Kidney glomerular epithelial cell (primary cell): ENCODE measurements at regions not wholly inside any gene's neighbourhood (a gene's known extent, or its start where the extent isn't known, plus 50 kb on each side); places are given as distances from the start of the nearest gene placed in this dataset.
"Not testable (repeated sequence)": the region's sequence is repeated elsewhere in the genome, so short reads cannot be mapped to it uniquely, and the experiment has no call there.

ENCODE experiments used
- DNase-seq: peaks from one replicate; lab custom pipeline; 2025; lab: John Stamatoyannopoulos, UW

GRCh38 chr11:34794696-34795095, 121.5 kb downstream of the APIP start:
- DNase-seq = no peak

- no peak for DNase-seq
These were observed 122.5 kb downstream of the APIP start for GRCh38 chr11:34793666-34794065.

- DNase-seq = no peak
These were observed 123.3 kb downstream of the APIP start for GRCh38 chr11:34792814-34793258.

GRCh38 chr11:34791780-34792542, 124.2 kb downstream of the APIP start:
- no peak for DNase-seq

DNA sequence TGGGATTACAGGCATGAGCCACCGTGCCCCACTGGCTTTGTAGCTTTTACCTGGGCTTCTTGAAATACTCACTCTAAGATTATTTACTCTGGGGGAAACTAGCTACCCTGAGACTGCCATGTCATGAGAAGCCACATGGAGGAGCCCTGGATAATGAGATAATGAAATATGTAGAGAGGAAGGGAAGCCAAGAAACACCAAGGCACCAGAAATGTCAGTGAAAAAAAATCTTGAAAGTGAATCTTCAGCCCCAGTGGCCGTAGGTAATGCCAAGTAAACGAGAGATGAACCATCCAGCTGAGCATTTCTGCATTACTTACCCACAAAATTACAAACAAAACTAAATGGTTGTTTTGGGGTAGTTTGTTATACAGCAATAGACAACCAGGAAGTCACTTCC, 125.6 kb downstream of the APIP start:
- no peak for DNase-seq

DNA sequence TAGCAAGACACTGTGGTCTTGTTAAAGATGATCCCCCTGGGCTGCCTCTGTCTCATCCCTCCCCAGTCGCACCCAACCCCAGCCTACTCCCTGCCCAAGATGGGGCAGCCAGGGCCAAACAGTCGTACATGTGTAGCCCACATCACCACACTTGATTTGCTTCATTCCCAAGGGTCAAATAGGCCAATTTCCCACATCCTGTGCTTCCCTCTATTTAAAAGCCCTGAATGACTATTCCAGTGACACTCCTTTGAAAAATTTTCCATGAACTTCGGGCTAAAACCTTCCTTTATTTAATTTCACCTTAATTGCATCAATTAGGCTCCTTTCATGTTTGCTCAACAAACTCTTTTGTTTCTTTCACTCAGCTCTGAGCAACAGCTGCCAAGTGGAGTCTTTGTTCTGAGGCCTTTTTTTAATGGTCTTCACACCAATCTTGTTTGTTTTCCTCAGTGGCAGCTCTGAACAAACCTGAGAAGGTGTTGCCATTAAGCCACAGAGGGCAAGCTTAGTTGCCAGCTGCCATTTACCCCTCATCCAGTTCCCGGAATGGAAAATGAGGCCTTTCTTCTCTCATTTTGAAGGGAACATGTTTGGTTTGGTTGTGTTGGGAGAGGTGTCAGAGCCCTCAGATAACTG, 126.9 kb downstream of the APIP start:
- no peak for DNase-seq

- no peak for DNase-seq
These were observed 127.5 kb downstream of the APIP start for GRCh38 chr11:34788642-34789041.

DNA sequence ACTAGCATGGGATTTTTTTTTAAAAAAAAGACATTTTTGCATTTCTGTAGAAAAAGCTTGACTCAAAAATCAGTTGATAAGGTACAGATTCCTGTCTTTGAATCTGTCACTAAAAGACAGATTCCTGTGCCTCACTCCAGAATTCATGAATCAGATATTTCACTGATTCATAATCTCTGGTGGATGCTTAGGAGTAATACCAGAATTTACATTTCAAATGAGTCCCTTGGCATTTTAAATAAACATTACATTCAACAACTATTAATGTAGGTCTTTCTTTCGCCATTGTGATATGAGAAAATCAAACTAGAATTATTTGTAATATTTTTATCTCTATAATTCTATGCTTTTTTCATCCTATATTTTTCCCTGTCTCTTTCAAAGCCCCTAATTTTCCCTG, 128.3 kb downstream of the APIP start:
- DNase-seq = no peak

DNA sequence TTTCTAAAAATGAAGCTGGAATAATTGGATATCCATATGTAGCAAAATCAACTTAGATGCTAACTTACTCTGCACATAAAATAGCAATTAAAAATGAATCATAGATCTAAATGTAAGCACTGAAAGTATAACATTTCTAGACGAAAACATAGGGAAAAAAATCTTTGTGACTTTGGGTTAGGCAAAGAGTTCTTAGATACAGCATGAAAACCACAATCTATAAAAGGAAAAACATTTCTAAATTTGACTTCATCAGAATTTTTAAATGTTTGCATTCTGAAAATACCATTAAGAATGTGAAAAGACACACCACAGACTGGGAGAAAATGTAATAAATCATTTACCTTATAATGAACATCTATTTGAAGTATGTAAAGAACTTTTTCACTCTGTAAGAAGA, 128.8 kb downstream of the APIP start:
- DNase-seq = no peak

GRCh38 chr11:34784318-34784841, 131.8 kb downstream of the APIP start:
- no peak for DNase-seq

DNA sequence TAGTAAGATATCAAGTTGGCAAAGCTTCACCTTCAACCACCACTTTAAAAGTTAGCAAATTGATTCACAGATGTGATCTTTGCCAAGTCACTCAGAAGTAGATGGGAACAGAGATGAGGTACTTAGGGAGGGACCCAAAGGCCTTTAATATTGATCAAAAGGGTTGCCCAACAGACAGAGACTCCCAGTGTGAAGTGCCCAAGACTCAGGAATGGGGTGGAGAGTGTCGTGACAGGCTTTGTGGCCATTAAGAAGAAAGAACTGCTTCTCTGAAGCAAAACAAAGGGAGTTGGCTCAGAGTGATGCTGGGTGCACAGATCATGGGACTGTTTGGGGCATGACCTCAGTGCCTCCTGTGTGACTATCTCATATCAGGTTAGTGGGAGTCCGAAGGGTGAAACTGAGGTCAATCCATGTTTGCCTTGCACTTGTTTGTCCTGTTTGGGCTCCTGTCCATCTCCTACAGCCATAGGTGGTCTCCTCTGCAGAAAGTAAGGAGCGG, 132.3 kb downstream of the APIP start:
- DNase-seq = no peak

GRCh38 chr11:34781826-34782225, 134.4 kb downstream of the APIP start:
- DNase-seq = not testable (repeated sequence)

GRCh38 chr11:34775417-34775888, 140.7 kb downstream of the APIP start:
- no peak for DNase-seq

DNA sequence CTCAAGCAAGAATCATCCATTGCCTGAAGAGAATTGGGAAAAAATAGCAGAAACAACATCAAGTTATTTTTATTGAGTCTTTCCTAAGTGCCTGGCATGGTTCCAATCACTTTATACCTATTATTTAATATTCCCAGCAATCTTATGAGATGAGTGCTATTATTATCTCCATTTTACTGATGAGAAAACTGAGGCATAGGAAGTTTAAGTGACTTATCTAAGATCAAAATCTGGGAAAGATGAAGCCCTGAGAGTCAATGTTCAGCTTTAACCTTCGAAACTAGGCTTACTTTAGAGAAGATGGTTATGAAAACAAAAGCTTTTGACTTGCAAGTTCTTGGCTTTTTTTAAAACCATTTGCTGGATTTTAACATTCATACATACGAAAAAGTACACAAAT, 141.6 kb downstream of the APIP start:
- DNase-seq = no peak

- no peak for DNase-seq
These were observed 142.4 kb downstream of the APIP start for GRCh38 chr11:34773826-34774225.

DNA sequence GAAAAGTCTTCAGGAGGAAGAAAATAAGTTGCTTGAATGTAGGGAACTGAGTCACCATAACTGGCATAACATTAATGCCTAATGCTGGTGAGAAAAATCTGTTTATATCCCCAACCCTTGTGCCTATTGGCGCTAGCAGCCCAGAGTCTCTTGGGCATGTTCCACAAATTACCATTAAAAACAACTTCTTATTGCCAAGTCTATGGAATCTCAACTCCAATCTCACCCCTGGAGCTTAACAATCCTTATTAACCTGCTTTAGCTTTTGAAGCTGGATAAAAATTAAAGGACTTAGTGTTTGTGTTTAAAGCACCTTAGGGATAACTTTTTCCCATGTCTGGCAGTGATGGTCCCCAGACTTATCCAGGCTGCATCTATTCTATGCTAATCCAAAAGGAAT, 143.0 kb downstream of the APIP start:
- no peak for DNase-seq

DNA sequence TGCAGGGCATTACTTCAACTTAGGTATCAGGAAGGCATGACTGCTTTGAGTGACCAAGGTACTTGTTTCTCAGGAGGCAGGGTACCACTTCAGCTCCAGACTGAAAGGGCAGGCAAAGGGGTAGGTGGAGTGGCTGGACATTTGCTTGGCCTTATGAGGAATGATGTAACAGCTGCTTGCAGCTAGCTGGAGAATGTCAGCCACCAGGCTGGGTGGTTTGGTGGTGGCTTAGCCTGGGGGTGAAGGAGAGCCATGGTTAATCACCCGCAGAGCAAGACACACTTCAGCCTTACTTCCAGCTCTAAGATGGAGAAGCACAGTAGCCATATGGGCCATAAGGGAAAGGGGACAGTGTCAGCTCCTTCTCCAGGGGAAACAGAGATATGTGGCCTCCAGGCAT, 146.1 kb downstream of the APIP start:
- no peak for DNase-seq

GRCh38 chr11:34769224-34769623, 147.0 kb downstream of the APIP start:
- DNase-seq = no peak

GRCh38 chr11:34762625-34763024, 141.7 kb downstream of the EHF start:
- DNase-seq = not testable (repeated sequence)

- DNase-seq = no peak
These were observed 137.4 kb downstream of the EHF start for GRCh38 chr11:34758262-34758661.

DNA sequence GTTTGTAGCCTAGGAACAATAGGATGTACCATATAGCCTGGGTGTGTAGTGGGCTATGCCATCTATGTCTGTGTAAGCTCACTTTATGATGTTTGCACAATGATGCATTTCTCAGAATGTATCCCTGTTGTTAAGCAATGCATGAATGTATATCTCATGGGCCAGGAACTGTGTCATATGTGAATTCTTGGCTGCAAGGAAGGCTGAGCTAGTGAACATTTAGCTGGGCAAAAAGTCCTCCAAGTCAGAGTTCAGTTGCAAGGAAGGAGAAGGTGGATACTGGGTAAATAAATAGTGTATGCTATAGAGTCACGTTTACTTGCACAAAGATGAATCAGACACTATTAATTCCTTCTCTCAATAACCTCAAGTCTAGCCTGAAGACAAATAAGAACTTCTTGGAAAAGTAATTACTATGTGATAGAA, 136.1 kb downstream of the EHF start:
- no peak for DNase-seq

DNA sequence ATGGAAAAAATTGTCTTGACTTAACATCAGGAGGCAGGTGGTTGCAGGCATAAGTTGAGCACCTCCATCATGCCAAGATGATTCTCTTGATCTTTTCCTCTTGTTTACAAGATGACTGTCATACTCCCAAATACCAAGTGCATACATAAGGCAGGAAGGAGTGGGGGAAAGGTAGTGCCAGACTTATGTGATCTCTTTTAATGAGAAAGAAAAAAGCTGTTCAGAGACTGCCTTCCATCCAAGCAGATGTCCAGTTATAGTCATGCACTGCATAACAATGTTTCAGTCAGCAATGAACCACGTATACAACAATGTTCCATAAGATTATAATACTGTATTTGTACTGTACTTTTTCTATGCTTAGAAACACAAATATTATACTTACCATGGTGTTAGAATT, 135.7 kb downstream of the EHF start:
- DNase-seq = no peak

GRCh38 chr11:34755671-34756070, 134.8 kb downstream of the EHF start:
- no peak for DNase-seq
